ENCODE measurements at regions not wholly inside any gene's neighbourhood (a gene's known extent, or its start where the extent isn't known, plus 50 kb on each side); places are given as distances from the start of the nearest gene placed in this dataset.
"Not testable (repeated sequence)": the region's sequence is repeated elsewhere in the genome, so short reads cannot be mapped to it uniquely, and the experiment has no call there.

DNA sequence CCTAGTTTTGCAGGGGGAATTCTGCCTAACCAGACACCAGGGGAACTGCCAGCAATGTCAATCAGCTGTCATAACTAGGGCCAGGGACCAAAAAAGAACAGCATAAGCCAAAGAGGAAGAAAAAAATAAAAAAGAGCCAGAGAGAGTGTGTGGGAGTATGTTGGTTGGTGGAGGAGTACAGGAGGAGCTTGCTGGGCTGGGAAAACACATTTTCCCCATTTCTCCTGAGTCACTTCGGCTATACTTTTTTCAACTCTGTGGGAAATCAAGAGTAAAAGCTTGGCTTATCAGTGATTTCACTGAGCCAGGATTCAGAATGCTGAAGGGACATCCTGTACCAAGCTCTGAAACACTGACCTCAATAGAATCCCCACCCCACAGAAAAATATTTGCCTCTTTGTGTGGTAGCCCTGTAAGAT is 144.7 kb upstream of the DPH6 start:
- no peak overlapping the region for H3K4me3 ChIP-seq (ENCODE audit: low read length)
- DNase-seq (ENCODE audit: low read depth, low spot score), result no peak

DNA sequence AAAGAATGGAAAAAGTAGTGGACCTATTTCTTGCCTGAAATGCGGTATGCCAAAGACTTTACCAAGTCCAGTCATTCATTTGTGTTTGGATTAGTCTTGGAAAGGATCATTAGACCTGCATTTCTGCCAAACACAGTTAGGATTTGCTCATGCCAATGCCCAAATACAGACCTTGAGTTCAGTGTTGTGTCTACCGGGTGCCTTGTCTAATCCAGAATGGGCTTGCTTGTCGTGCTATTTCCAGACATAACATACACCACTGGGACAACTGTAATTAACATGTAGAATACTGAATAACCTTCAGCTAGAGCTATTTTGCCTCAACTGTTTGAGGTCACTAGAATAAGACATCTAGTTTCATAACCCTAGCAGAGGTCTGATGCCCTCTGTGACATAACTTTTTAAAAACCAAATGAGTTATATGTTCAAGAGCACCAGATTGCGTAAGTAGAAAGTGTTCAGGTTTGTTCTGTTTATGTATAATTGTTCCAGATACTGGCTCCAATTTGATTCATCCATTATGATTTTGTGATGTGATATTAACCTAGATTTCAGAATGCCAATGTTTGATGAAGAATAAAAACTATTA is 145.3 kb upstream of the DPH6 start:
- DNase-seq (ENCODE audit: low read depth, low spot score), result no peak
- no peak overlapping the region for H3K4me3 ChIP-seq (ENCODE audit: low read length)

DNA sequence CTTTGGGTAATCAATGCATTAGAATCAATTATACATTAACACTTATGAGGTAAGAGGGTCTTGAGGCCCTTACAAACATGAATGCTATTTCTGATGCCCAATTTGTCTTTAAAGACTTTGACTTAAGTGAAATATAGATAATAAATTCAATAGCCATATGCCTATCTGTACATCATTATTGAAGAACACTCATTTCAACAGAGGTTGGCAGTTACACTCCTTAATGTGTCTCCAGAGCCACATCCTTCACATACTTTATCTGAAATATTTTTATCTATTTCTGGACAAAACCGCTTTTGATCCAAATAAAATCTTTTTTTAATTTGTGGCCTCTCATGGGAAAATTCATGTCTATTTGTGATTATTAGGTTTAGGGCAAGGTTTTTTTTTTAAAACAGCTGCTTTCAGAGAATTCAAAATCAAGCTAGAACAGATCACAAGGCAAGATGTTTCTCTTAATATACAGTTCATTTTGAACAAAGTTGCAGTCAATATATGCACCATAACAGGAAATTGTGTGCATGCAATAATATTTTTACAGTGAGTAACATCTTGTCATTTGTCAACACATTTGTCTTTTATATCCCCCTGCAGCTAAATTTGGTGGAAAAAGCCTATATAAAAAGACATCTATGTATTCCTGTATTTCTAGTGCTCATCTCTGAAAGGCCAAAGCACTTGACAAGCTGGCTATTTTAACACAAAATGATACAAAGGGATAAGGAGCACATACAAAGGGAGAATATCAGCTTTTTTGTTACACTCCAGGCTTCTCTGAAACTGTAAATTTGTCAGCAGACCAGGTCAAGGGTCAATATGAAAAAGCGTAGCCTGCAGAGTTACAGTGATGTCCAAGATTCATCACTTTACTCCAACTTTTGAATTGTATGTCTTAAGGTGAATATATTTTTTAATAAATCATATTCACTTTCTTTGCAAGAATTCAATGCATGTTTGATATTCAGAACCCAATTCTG is 146.2 kb upstream of the DPH6 start:
- H3K4me3 ChIP-seq (ENCODE audit: low read length), result no peak overlapping the region
- DNase-seq (ENCODE audit: low read depth, low spot score), result no peak

DNA sequence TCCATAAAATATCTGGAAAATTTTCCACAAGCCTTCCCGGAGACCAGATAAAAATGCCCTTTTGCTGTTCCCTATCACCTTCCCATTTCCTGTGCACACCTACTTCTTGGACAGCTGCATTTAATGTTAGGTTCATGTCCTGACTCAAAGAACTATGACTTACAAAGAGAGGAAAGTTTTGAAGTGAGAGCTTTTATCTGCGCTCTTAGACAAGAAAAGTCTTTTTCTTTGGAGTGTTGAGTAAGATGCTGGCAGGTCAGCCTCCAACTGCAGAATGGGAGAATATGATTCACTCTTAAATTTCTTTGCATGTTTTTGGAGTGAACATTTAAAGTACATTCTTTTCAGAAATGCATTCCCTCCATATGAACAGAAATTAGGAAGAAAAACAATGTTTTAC is 147.3 kb upstream of the DPH6 start:
- no peak overlapping the region for H3K4me3 ChIP-seq (ENCODE audit: low read length)
- no peak for DNase-seq (ENCODE audit: low read depth, low spot score)

DNA sequence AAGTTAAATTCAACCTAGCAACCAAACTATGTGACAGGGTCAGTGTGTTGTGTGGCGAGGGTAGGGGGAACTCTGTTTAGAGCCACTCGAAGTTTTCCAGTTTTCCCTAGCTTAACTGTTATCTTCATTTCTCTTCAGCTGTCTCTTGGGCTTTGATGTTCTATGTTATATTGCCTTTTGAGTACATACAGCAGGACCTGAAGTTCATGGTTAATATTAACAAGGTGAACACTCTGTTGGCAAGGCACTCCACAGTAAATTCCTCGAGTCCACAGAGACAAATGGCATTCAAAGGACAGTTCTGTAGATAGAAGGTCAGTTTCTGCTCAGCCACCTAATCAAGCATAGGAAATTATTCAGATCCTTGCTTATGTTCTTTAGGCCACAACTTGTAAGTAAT is 147.9 kb upstream of the DPH6 start:
- no peak overlapping the region for H3K4me3 ChIP-seq (ENCODE audit: low read length)
- DNase-seq (ENCODE audit: low read depth, low spot score), result no peak

DNA sequence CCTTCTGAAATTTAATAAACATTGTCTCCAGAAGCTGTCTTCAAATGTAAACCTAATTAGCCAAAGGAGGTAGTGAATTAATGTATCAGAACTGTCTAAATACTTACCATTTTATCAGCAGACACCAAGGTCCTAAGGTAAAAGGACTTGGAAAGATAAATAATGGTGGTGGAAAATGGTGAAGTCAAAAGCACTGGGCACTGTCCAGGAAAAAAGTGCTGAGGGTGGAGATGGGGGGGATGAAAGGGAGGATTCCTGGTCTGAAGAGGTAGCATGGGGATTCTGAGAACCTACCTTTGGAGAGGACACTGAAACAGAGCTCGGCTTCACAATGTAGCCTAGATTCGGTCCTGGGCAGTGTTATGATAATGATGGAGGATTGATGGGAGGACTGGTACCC is 149.0 kb upstream of the DPH6 start:
- no peak for DNase-seq (ENCODE audit: low read depth, low spot score)
- H3K4me3 ChIP-seq (ENCODE audit: low read length), result no peak overlapping the region

DNA sequence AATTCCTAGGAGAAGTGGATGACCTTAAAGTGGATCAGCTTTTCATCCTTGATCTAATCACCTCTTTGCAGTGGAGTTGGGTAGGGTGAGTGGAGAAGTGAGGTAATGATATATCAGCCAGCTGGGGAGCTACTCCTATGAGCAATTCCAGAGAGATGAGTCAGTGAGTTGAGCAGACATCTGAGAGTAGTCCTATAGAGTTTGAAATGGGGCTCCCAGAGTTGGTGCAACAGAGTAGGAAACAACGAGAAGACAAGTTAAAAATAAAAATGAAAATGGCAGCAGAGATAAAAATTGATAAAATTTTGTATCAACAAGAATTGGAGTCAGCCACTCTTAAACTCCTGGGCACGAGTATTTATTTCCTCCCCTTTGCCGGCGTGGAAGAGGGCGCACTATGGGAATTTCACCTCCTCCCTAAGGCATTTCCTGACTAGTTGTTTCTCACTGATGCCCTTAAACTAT is 150.8 kb upstream of the DPH6 start:
- H3K4me3 ChIP-seq (ENCODE audit: low read length), result no peak overlapping the region
- DNase-seq (ENCODE audit: low read depth, low spot score), result no peak

DNA sequence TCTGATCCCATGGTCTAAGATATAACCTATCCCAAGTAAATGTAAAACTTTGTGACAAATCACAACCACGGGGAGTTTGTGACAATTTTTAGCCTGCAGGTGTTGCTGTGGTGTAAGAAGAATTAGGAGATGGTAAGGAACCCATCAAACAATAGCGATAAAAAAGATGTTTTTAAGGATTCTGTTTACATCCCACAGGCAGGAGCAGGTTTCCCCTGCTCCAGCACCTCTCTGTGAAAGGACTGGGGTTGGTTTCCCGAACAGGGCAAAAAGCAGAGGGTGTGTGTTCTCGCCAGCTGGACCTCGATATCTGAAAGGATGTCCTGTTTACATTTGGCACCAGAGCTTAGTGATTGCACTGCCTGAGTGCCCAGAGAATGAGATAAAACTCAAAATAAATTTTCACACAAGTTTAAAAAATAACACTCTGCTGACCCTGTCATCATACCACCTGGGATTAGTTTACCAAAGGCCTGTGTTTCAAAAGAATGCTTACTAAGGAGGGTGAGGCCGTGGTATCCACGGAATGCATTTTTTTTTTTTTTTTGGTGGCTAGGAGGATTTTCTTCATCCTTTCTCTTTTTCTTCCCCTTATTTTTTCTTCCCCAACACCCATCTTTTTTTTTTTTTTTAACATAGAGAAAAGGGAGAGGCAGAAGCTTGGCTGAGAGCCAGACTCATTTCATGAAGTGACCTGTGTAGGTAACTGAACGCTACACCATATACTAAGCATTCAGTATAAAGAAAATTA is 151.8 kb upstream of the DPH6 start:
- H3K4me3 ChIP-seq (ENCODE audit: low read length), result no peak overlapping the region
- no peak for DNase-seq (ENCODE audit: low read depth, low spot score)

DNA sequence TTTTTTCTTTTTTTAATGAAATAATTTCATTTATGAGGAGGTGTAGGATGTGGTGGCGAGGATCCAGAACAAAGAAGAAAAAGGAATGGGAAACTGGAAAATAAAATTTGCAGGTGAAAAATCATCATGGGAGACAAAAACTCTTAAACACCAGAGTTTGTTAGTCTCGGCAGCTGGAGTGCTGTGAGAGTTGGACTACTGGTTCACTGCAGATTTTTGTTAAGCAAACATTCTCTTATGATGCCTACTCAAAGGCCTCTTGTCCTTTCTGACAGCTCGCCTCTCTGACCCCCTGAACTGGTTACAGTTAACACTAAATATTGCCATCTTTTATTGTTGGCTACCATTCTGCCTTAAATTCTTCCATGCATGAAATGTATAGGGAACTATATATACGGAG is 152.4 kb upstream of the DPH6 start:
- DNase-seq (ENCODE audit: low read depth, low spot score), result no peak
- no peak overlapping the region for H3K4me3 ChIP-seq (ENCODE audit: low read length)

DNA sequence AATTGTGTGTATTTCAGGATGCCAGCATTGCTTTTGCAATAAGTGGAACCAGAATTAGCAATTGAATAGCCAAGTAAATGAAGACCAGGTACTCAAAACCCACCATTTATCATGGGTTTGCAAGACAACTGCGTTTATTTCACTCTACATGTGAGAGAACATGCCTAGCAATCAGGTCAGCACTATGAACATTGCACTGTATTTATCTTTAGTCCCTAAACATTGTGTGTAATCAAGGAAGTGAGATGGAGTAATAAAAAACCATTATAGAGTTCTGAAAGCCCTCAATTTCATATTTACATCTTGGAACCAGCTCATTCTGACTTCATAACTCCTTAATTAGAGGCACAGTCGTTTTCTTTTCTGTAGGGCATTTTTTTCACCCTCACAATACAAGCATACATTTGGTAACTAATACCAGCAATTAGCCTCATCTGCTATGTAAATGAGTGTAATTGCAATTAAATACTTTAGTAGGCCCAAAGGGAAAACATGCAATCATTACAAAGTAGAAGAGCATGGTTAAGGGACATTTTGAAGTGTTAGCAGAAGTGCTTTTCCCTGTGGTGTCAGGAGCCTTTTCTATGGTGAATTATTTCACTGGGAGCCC is 153.1 kb upstream of the DPH6 start:
- H3K4me3 ChIP-seq (ENCODE audit: low read length), result no peak overlapping the region
- no peak for DNase-seq (ENCODE audit: low read depth, low spot score)

DNA sequence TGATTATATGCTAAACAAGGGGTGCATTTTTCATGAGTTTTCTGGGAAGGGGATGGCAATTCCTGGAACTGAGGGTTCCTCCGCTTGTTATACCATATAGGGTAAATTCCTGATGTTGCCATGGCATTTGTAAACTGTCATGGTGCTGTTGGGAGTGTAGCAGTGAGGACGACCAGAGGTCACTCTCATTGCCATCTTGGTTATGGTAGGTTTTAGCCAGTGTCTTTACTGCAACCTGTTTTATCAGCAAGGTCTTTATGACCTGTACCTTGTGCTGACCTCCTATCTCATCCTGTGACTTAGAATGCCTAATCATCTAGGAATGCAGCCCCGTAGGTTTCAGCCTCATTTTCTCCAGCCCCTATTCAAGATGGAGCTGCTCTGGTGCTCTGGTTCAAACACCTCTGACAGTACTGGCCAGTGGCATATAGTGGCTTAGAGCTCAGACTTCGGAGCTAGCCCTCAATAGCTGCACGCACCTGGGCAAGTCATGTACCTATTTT is 154.2 kb upstream of the DPH6 start:
- H3K4me3 ChIP-seq (ENCODE audit: low read length); DNase-seq (ENCODE audit: low read depth, low spot score): not testable (repeated sequence)

DNA sequence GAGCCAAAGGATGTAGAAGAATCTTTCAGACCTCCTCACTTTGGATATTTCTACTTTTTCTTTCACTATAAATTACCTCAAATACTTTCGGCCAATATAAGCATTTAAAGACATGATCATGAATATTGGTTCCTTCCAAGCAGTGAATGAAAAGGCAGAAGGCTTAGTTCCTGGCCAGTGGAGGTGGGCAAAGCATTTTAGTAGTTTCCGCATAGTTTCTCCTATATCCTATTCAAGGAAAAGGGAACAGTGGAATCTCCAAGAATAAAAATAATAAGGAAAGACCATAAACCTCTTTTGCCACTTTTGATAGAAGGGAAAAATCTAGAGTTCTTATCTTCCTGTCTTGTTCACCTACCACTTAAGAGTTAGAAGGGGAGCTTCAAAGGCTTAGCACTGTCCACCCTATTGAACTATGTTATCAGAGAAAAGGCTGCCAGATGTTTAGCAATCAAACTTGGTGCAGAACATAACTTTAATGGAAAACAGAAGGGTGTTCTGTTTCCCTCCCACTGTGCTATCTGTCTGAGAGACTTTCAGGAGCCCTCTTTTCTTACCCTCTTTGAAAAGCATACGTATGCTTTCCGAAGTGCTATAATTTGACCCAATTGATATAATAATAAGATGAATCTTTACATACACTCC is 155.6 kb upstream of the DPH6 start:
- DNase-seq (ENCODE audit: low read depth, low spot score), result no peak
- no peak overlapping the region for H3K4me3 ChIP-seq (ENCODE audit: low read length)

DNA sequence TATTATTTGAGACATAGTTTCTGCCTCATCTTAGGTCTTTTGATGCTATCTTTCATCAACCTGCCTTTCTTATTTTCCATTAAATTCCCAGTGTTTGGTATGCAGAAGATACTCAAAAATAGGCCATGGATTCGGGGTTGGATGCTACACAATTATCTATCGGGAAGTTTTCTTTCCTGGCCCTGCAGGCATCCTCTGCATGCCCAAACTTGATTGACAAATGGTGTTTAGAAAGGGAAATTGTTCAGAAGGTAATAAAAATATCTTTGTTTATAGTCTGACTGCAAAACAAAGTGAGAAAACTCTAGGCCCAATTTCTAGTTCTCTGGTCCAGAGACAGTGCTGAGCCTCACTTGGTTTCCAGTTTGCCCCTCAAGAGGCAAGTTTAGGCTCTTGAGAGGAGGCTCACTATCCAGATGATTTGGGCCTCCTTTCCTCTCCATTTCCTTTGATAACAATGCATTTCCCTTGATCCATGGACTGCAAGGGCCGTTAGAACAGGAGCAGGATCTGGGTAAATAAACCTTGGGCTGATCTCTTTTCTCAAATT is 157.1 kb upstream of the DPH6 start:
- DNase-seq (ENCODE audit: low read depth, low spot score), result no peak
- H3K4me3 ChIP-seq (ENCODE audit: low read length), result no peak overlapping the region

DNA sequence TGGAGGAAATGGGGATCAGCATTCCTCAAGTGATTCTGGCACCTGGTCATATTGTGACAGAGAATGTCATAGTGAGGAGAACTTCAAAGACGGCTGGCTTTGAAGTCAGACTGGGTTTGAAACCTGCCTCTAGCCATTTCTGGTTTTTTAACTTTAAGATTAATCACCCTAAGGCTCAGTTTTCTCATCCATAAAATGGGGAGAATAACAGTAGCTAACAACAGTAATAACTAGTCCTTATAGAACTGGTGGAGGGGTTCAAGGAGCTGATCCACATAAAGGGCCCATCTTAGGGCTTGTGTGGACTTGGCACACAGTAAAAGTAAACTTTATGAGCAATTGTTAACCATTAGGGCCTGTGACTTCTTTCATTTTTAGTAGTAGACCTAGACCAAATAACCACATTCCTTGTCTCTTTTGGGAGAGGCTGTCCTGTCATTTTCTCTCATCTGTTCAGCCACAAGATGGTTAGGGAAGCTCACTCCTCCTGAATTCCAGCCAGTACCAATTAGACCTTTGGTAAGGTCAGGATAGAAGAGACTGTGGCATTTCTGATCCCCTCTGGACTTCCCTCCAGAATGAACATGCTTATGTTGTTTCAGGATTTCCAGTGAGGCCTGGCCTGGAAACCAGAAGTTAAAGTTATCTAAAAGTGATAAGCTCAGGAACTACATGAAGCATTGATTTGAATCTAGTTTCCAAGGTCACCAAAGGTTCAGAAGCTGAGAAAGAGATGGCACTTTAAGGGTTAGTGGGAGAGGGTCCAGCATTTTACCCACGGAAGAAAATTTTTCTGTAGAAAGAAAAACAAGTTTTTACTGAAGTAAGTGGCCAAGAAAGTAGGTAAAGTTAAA is 159.3 kb upstream of the DPH6 start:
- no peak for DNase-seq (ENCODE audit: low read depth, low spot score)
- H3K4me3 ChIP-seq (ENCODE audit: low read length), result no peak overlapping the region

DNA sequence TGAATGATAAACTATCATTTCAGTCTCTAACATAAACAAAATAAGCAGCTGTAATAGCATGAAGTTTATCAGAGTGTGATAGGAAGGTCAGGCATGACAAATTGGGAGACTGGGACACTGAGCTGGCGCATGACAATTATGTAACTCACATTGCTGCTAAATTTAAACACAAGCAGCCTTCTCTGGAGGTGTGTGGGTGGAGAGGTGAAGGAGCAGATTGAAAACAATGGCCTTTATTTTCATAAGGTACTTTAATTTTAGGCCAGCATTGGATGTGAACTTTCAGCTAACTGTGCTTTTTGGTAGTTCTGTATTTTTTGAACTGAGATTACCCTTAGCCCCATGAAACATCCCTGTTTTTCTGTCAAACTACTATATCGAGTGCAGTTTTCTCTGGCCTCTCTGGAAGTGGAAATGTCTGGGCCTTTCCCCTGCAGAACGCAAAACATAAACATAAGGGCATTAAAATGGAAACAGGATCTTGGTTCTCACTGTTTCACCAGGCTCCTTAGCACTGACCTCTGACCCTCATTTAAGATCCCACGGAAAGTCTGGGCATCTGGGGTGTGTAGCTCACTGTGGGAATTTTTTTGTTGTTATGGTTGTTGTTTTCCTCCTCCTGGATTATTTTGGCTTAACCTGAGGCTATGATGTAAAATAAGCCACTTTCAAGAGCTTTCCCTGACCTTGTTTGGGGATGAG is 160.1 kb upstream of the DPH6 start:
- DNase-seq (ENCODE audit: low read depth, low spot score), result no peak
- H3K4me3 ChIP-seq (ENCODE audit: low read length), result no peak overlapping the region

DNA sequence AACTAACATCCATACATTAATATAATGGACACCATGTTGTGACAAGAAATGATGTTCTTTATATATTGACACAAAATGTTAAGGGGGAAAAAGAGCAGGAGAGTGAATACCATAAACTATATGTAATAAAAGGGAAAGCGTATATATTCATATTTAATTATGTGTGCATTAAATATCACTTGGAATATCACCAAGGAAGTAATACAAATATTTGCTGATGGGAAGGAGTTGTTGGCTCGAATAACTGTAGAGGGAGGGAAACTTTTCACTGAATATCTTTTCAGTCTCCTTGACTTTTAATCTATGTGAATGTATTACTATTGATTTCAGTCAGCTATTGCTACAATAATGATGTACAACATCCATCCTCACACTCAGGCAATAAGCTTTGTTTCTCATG is 167.0 kb upstream of the DPH6 start:
- no peak overlapping the region for H3K4me3 ChIP-seq (ENCODE audit: low read length)
- DNase-seq (ENCODE audit: low read depth, low spot score), result no peak

DNA sequence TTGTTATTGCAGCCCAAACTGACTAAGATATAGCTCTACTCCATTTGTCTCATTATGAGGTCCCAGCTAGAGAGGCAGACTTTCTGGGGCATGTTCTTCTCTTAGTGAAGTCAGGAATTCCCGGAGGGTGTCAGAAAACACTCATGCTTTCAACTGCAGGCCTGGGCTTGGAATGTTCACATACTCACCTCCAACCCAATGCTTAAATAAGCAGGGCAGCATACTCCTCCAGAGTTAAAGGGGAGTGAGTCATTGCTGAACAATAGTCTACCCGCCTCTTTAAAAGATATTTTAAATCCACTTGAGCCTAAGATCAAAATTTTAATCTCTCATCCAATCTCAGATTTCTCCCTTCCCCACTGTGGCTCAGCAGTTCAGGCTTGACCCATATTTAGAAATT is 167.8 kb upstream of the DPH6 start:
- no peak overlapping the region for H3K4me3 ChIP-seq (ENCODE audit: low read length)
- no peak for DNase-seq (ENCODE audit: low read depth, low spot score)
